Mesenteric fat pad (tissue), 1 donor: ENCODE measurements at regions not wholly inside any gene's neighbourhood (a gene's known extent, or its start where the extent isn't known, plus 50 kb on each side); places are given as distances from the start of the nearest gene placed in this dataset.
A peak's percentile ranks its signal among the peaks of the same experiment; 100 is the strongest.

Experiments
- DNase-seq: peaks from one replicate; pipeline ENCODE4 v3.0.0-alpha.2; 2020; ENCODE audit warnings: low spot score
- donor health status: DM: yes; HTN: yes; CAD: no.

- no peak for DNase-seq
Observed at GRCh38 chr13:111515307-111515617, 194.8 kb downstream of the TEX29 start.

- peak; percentile 79 for DNase-seq
Observed at GRCh38 chr13:111515635-111516034, 195.2 kb downstream of the TEX29 start.

- DNase-seq, result peak; percentile 74
Observed at GRCh38 chr13:111516712-111517640, 196.5 kb downstream of the TEX29 start.

- DNase-seq, result peak; percentile 57
Observed at GRCh38 chr13:111517641-111518010, 197.2 kb downstream of the TEX29 start.

- DNase-seq, result peak; percentile 78
Observed at GRCh38 chr13:111518161-111518792, 197.8 kb downstream of the TEX29 start.

GRCh38 chr13:111519041-111519440 is 198.6 kb downstream of the TEX29 start:
- peak; percentile 71 for DNase-seq

DNA sequence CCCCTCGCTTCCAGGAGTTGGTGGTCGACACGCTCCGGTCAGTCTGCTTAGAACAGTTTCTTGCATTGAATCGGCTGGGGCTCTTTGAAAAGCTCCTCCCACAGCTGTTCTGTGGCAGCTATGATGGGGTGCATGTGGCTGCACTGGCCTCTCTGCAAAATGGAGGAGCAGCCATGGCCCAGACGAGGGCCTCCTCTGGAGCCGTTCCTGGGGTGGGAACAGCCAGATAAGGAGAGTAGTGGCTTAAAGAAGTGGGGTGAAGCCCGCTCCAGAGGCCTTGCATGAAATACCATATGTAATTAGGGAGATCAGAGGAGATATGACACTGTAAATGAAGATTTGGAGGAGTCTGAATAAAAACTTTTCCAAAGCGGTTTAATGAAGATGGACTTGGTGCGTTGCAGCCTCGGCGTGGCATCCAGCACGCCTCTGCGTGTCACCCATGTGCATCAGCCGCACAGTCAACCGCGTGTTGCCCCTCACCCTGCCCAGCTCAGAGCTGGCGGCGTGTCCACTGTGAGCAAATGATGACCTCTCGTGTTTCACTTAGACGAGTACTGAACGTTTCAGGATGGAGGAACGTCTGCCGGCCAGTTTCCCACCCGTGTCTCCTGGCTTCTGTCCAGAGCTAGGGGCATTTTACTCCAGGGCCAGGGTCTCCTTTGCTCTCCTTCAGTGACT is 199.2 kb downstream of the TEX29 start:
- DNase-seq, result peak; percentile 82

DNA sequence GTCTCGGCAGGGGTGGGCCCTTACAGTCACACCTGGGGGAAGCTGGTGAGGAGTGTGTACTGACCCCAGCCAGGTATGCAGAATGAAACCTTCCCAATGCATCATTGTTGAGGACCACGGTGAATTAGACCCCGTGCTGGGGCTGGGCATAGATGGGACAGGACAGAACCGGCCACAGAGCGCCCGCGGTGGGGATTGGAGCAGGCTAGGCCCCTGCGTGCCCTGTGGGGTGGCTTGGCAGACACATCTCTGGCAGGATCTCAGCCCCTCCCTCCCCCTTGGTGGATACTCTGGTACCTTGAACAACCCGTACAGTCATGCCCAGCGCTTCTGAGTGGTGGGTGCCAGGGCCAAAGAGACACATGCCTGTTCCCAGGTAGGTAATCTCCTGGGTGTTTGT is 200.6 kb downstream of the TEX29 start:
- peak; percentile 67 for DNase-seq

GRCh38 chr13:111521691-111522229 is 201.3 kb downstream of the TEX29 start:
- DNase-seq, result peak; percentile 57

GRCh38 chr13:111525320-111526118 is 205.1 kb downstream of the TEX29 start:
- no peak for DNase-seq

- peak; percentile 68 for DNase-seq
Observed at GRCh38 chr13:111526922-111527321, 206.5 kb downstream of the TEX29 start.

- no peak for DNase-seq
Observed at GRCh38 chr13:111527614-111528229, 207.3 kb downstream of the TEX29 start.

GRCh38 chr13:111528513-111528912 is 208.1 kb downstream of the TEX29 start:
- no peak for DNase-seq

GRCh38 chr13:111530137-111530870 is 209.9 kb downstream of the TEX29 start:
- DNase-seq, result peak; percentile 74

DNA sequence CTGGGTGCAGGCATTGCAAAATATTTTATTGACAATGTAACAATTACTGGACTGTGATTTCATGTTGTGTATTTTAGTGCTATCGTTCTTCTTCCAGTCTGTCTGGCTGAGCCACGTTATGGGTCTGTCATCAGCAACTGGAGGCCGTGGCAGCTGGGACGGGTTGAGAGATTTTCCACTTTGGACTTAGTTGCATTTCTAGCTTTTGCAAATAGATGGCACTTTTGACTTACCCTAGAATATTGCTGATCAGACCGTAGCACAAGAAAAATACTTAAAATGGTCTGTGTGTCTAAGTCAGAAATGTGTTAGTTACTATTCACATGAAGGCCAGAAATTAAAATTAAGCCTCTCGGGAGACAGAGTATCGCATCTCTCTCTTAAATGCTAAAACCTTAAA is 211.1 kb downstream of the TEX29 start:
- DNase-seq, result no peak

DNA sequence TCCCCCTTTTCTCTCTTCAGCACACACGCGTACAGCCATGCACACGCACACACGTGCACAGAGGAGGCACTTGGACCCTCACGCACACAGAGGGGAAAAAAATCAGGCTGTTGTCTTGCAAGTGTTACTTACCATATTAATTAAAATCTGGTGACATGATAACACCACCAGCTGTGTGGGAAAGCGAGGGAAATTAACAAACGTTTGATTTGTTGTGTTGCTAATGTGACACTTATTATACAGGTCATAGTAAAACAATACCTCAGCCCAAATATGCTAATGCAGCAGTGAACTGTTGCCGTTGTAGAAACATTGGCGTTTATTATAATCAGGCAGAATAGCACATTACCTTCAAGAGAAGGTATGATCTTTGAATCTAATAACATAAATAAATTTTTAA is 211.7 kb downstream of the TEX29 start:
- no peak for DNase-seq

DNA sequence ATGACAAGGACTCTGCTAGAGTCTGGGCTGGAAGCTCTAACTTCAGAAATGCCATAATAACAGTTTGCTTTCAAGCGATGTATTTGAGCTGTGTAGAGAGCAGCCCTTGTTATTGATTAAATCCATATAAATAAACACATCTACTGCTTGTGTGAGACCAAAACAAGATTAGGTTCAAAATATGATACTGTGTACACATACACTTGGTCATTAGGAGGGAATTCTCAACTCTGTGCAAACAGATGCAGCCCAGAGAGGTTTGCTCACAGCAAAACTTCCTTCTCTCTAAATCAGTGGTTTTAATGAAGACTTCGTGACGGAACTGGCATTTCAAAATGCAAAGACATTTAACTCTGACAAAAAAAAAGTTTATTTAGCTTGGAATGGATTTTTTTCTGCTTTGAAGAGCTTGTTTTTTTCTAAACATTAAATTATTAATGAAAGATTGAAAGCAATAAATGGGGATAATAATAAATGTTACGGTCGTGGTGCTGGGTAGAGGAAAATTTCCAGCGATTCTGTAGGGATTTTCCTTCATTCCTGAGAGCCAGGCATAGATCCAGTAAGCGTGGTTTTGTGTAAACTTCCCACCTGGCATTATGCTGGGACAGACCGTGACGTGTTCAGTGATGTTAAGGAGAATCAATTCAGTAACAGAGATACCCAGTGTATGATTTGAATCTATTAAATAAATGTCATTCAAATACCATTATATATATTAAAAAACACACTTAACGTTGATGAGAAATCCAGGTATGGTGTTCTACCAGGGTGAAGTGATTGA is 213.7 kb downstream of the TEX29 start:
- DNase-seq, result no peak

- no peak for DNase-seq
Observed at GRCh38 chr13:111534751-111535522, 214.5 kb downstream of the TEX29 start.

- DNase-seq, result no peak
Observed at GRCh38 chr13:111535523-111535811, 215.0 kb downstream of the TEX29 start.
